ENCODE measurements at regions not wholly inside any gene's neighbourhood (a gene's known extent, or its start where the extent isn't known, plus 50 kb on each side); places are given as distances from the start of the nearest gene placed in this dataset.
"Not testable (repeated sequence)": the region's sequence is repeated elsewhere in the genome, so short reads cannot be mapped to it uniquely, and the experiment has no call there.

- Histone ChIP-seq H3K4me1 (ENCODE audit: control insufficient read depth, insufficient read depth, low read length) (peaks cover 24% of the 10 kb centered on the region), H3K27ac (ENCODE audit: low read depth, low read length) (no peak overlapping the region), H3K27me3 (ENCODE audit: control insufficient read depth, insufficient read depth, low read length) (no peaks in the 10 kb centered on the region), H3K4me3 (ENCODE audit: low read depth, low read length) (no peak overlapping the region), H3K9ac (ENCODE audit: low read depth, low read length) (no peak overlapping the region), H3K36me3 (ENCODE audit: control insufficient read depth, insufficient read depth, low read length) (no peaks in the 10 kb centered on the region), H3K9me3 (ENCODE audit: control insufficient read depth, insufficient read depth, low read length) (no peaks in the 10 kb centered on the region)
Measured at GRCh38 chr4:103307453-103308247, 109.5 kb upstream of the CENPE start.

GRCh38 chr4:103306870-103307375 lies 108.8 kb upstream of the CENPE start:
- no peak overlapping the region for H3K27ac ChIP-seq (ENCODE audit: low read depth, low read length)
- H3K9ac ChIP-seq (ENCODE audit: low read depth, low read length) = no peak overlapping the region
- no peak overlapping the region for H3K4me3 ChIP-seq (ENCODE audit: low read depth, low read length)
- no peaks in the 10 kb centered on the region for H3K9me3 ChIP-seq (ENCODE audit: control insufficient read depth, insufficient read depth, low read length)
- no peaks in the 10 kb centered on the region for H3K27me3 ChIP-seq (ENCODE audit: control insufficient read depth, insufficient read depth, low read length)
- peaks cover 24% of the 10 kb centered on the region for H3K4me1 ChIP-seq (ENCODE audit: control insufficient read depth, insufficient read depth, low read length)
- no peaks in the 10 kb centered on the region for H3K36me3 ChIP-seq (ENCODE audit: control insufficient read depth, insufficient read depth, low read length)

DNA sequence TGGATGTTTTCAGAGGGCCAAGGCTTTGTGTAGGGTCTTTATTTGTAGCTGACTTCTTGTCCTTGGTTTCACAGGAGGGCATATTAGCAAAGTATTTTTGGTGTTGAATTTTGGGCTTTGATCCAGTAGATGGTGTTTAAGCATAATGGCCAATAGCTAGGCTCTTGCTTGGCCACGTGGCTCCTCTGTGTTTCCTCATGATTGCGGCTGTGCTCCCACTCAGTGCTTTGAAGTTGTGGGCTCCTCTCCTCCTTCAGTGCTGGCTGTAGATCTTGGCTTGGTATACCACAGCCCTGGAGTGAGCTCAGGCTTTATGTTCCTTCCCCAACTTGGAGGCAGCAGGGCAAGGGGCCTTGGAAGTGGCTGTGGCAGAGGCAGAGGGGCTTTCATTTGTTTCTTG lies 107.2 kb upstream of the CENPE start:
- H3K36me3 ChIP-seq (ENCODE audit: control insufficient read depth, insufficient read depth, low read length) = no peaks in the 10 kb centered on the region
- no peak overlapping the region for H3K27ac ChIP-seq (ENCODE audit: low read depth, low read length)
- H3K9me3 ChIP-seq (ENCODE audit: control insufficient read depth, insufficient read depth, low read length) = no peaks in the 10 kb centered on the region
- H3K9ac ChIP-seq (ENCODE audit: low read depth, low read length) = no peak overlapping the region
- H3K27me3 ChIP-seq (ENCODE audit: control insufficient read depth, insufficient read depth, low read length) = no peaks in the 10 kb centered on the region
- H3K4me3 ChIP-seq (ENCODE audit: low read depth, low read length) = no peak overlapping the region
- H3K4me1 ChIP-seq (ENCODE audit: control insufficient read depth, insufficient read depth, low read length) = peaks cover 24% of the 10 kb centered on the region

- Histone ChIP-seq H3K9me3 (ENCODE audit: control insufficient read depth, insufficient read depth, low read length) (no peaks in the 10 kb centered on the region), H3K9ac (ENCODE audit: low read depth, low read length) (no peak overlapping the region), H3K27me3 (ENCODE audit: control insufficient read depth, insufficient read depth, low read length) (no peaks in the 10 kb centered on the region), H3K27ac (ENCODE audit: low read depth, low read length) (peak overlapping the region; percentile 43), H3K36me3 (ENCODE audit: control insufficient read depth, insufficient read depth, low read length) (no peaks in the 10 kb centered on the region), H3K4me1 (ENCODE audit: control insufficient read depth, insufficient read depth, low read length) (peaks cover 24% of the 10 kb centered on the region), H3K4me3 (ENCODE audit: low read depth, low read length) (no peak overlapping the region)
Measured at GRCh38 chr4:103303011-103303410, 104.9 kb upstream of the CENPE start.

DNA sequence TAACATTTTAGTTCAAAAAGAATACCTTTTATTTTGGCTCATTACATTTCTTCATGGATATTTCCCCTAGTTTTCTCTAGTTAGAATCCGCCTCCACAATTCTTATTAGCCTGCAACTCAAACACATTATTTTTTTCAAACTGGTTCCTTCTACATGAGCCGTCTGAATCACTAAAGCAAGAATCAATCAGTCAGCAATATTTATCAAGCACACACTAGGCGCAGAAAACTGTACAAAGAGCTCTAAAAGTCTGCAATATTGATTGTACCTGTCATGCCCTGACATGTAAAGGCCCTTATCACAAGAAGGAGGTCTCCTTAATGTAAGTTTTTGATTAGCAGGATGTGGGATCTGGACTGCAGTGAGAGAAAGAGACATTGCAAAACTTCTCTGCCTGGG lies 94.8 kb upstream of the CENPE start:
- no peaks in the 10 kb centered on the region for H3K9me3 ChIP-seq (ENCODE audit: control insufficient read depth, insufficient read depth, low read length)
- H3K27me3 ChIP-seq (ENCODE audit: control insufficient read depth, insufficient read depth, low read length) = no peaks in the 10 kb centered on the region
- no peaks in the 10 kb centered on the region for H3K4me1 ChIP-seq (ENCODE audit: control insufficient read depth, insufficient read depth, low read length)
- H3K27ac ChIP-seq (ENCODE audit: low read depth, low read length) = no peak overlapping the region
- H3K4me3 ChIP-seq (ENCODE audit: low read depth, low read length) = no peak overlapping the region
- H3K9ac ChIP-seq (ENCODE audit: low read depth, low read length) = no peak overlapping the region
- H3K36me3 ChIP-seq (ENCODE audit: control insufficient read depth, insufficient read depth, low read length) = no peaks in the 10 kb centered on the region

DNA sequence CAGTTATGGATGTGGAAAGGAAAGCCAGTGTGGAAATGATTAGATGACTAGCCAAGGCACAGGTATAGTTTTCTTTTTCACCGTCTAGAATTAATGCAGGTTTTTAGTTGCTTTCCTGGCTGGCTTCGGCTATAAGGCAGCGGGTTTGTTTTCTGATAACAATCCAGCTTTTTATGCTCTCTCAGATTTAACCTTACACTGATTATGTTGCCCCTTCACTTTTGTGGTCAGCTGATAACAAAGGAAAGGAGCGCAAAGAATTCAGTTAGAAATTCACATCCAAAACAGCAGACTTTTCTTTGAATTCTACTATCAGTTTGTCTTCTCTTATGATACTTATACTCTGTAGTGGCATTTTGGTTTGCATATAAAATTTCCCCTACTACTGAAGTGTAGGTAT lies 94.2 kb upstream of the CENPE start:
- Histone ChIP-seq H3K27ac (ENCODE audit: low read depth, low read length) (no peak overlapping the region), H3K9ac (ENCODE audit: low read depth, low read length) (no peak overlapping the region), H3K27me3 (ENCODE audit: control insufficient read depth, insufficient read depth, low read length) (no peaks in the 10 kb centered on the region), H3K4me1 (ENCODE audit: control insufficient read depth, insufficient read depth, low read length) (no peaks in the 10 kb centered on the region), H3K4me3 (ENCODE audit: low read depth, low read length) (no peak overlapping the region), H3K36me3 (ENCODE audit: control insufficient read depth, insufficient read depth, low read length) (no peaks in the 10 kb centered on the region), H3K9me3 (ENCODE audit: control insufficient read depth, insufficient read depth, low read length) (no peaks in the 10 kb centered on the region; the same call in 1 of the 2 replicates)

DNA sequence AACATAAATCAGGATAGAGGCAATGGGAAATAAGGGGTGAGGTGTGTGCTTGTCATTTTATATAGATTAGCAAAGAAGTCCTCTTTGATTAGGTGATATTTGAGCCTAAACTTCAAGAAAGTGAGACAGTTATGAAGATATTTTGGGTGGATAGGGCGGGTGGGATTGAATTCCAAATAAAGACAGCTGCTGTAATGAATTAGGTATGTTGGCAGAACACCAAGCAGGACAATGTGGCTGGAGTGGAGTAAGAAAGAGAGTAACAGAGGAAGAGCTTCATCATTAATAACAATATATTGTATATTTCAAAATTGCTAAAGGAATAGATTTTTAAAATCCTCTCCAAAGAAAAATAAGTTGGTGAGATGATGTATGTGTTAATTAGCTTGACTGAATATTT lies 91.0 kb upstream of the CENPE start:
- H3K4me1 ChIP-seq (ENCODE audit: control insufficient read depth, insufficient read depth, low read length) = no peaks in the 10 kb centered on the region
- no peak overlapping the region for H3K4me3 ChIP-seq (ENCODE audit: low read depth, low read length)
- H3K9me3 ChIP-seq (ENCODE audit: control insufficient read depth, insufficient read depth, low read length) = peaks cover 18% of the 10 kb centered on the region; the same call in 1 of the 2 replicates
- H3K27ac ChIP-seq (ENCODE audit: low read depth, low read length) = no peak overlapping the region
- no peak overlapping the region for H3K9ac ChIP-seq (ENCODE audit: low read depth, low read length)
- no peaks in the 10 kb centered on the region for H3K27me3 ChIP-seq (ENCODE audit: control insufficient read depth, insufficient read depth, low read length)
- no peaks in the 10 kb centered on the region for H3K36me3 ChIP-seq (ENCODE audit: control insufficient read depth, insufficient read depth, low read length)

- Histone ChIP-seq H3K9me3 (ENCODE audit: control insufficient read depth, insufficient read depth, low read length) (peaks cover 7% of the 10 kb centered on the region; the same call in 1 of the 2 replicates), H3K4me3 (ENCODE audit: low read depth, low read length) (no peak overlapping the region), H3K4me1 (ENCODE audit: control insufficient read depth, insufficient read depth, low read length) (0 out of 2 replicates have a peak, but pooled peaks cover 5% of the 10 kb centered on the region), H3K36me3 (ENCODE audit: control insufficient read depth, insufficient read depth, low read length) (no peaks in the 10 kb centered on the region), H3K27ac (ENCODE audit: low read depth, low read length) (no peak overlapping the region), H3K27me3 (ENCODE audit: control insufficient read depth, insufficient read depth, low read length) (no peaks in the 10 kb centered on the region), H3K9ac (ENCODE audit: low read depth, low read length) (no peak overlapping the region)
Measured at GRCh38 chr4:103272174-103272573, 74.0 kb upstream of the CENPE start.

- Histone ChIP-seq H3K27ac (ENCODE audit: low read depth, low read length) (no peak overlapping the region), H3K9ac (ENCODE audit: low read depth, low read length) (no peak overlapping the region), H3K4me3 (ENCODE audit: low read depth, low read length) (no peak overlapping the region), H3K4me1 (ENCODE audit: control insufficient read depth, insufficient read depth, low read length) (0 out of 2 replicates have a peak, but pooled peaks cover 5% of the 10 kb centered on the region), H3K9me3 (ENCODE audit: control insufficient read depth, insufficient read depth, low read length) (peaks cover 7% of the 10 kb centered on the region; the same call in 1 of the 2 replicates), H3K27me3 (ENCODE audit: control insufficient read depth, insufficient read depth, low read length) (no peaks in the 10 kb centered on the region), H3K36me3 (ENCODE audit: control insufficient read depth, insufficient read depth, low read length) (no peaks in the 10 kb centered on the region)
Measured at GRCh38 chr4:103268746-103269145, 70.6 kb upstream of the CENPE start.

GRCh38 chr4:103264905-103265304 lies 66.8 kb upstream of the CENPE start:
- Histone ChIP-seq H3K4me1 (ENCODE audit: control insufficient read depth, insufficient read depth, low read length) (no peaks in the 10 kb centered on the region; the same call in 1 of the 2 replicates), H3K27me3 (ENCODE audit: control insufficient read depth, insufficient read depth, low read length) (no peaks in the 10 kb centered on the region), H3K9me3 (ENCODE audit: control insufficient read depth, insufficient read depth, low read length) (no peaks in the 10 kb centered on the region; the same call in 1 of the 2 replicates), H3K27ac (ENCODE audit: low read depth, low read length) (no peak overlapping the region), H3K9ac (ENCODE audit: low read depth, low read length) (no peak overlapping the region), H3K4me3 (ENCODE audit: low read depth, low read length) (no peak overlapping the region), H3K36me3 (ENCODE audit: control insufficient read depth, insufficient read depth, low read length) (no peaks in the 10 kb centered on the region)

GRCh38 chr4:103256068-103256467 lies 57.9 kb upstream of the CENPE start:
- Histone ChIP-seq H3K9ac (ENCODE audit: low read depth, low read length) (0 out of 2 replicates have a peak overlapping the region, but pooled peaks have one; percentile 24), H3K4me3 (ENCODE audit: low read depth, low read length) (peak overlapping the region; percentile 44; the same call in 1 of the 2 replicates)
- not testable (repeated sequence) for H3K9me3 ChIP-seq (ENCODE audit: control insufficient read depth, insufficient read depth, low read length); H3K4me1 ChIP-seq (ENCODE audit: control insufficient read depth, insufficient read depth, low read length); H3K36me3 ChIP-seq (ENCODE audit: control insufficient read depth, insufficient read depth, low read length); H3K27me3 ChIP-seq (ENCODE audit: control insufficient read depth, insufficient read depth, low read length); H3K27ac ChIP-seq (ENCODE audit: low read depth, low read length)
